SW 1271 (cell line): ENCODE measurements at regions not wholly inside any gene's neighbourhood (a gene's known extent, or its start where the extent isn't known, plus 50 kb on each side); places are given as distances from the start of the nearest gene placed in this dataset.
A peak's percentile ranks its signal among the peaks of the same experiment; 100 is the strongest.
"Not testable (repeated sequence)": the region's sequence is repeated elsewhere in the genome, so short reads cannot be mapped to it uniquely, and the experiment has no call there.

ENCODE experiments used
- DNase-seq, 2 experiments: peaks; one replicate each; lab custom pipeline; 2025; lab: John Stamatoyannopoulos, UW

GRCh38 chr20:10109641-10110040 is 74.9 kb downstream of the ANKEF1 start:
- DNase-seq: no peak

GRCh38 chr20:10110151-10110550 is 75.4 kb downstream of the ANKEF1 start:
- DNase-seq: no peak

GRCh38 chr20:10111139-10111958 is 76.6 kb downstream of the ANKEF1 start:
- DNase-seq: no peak

GRCh38 chr20:10111959-10112250 is 77.1 kb downstream of the ANKEF1 start:
- DNase-seq: no peak

- no peak for DNase-seq
Measured at GRCh38 chr20:10113746-10114145, 79.0 kb downstream of the ANKEF1 start.

GRCh38 chr20:10114598-10114997 is 79.8 kb downstream of the ANKEF1 start:
- no peak for DNase-seq

GRCh38 chr20:10115021-10115420 is 80.2 kb downstream of the ANKEF1 start:
- DNase-seq: peak in 1 of 2 experiments; percentile 16

GRCh38 chr20:10119336-10119735 is 84.5 kb downstream of the ANKEF1 start:
- DNase-seq: no peak

- not testable (repeated sequence) for DNase-seq
Measured at GRCh38 chr20:10124883-10125282, 90.1 kb downstream of the ANKEF1 start.

GRCh38 chr20:10125757-10126156 is 91.0 kb downstream of the ANKEF1 start:
- DNase-seq: no peak

GRCh38 chr20:10129749-10130148 is 88.9 kb upstream of the SNAP25 start:
- DNase-seq: no peak

GRCh38 chr20:10131732-10132345 is 86.8 kb upstream of the SNAP25 start:
- no peak for DNase-seq

- DNase-seq: no peak
Measured at GRCh38 chr20:10132387-10132786, 86.2 kb upstream of the SNAP25 start.

- DNase-seq: no peak
Measured at GRCh38 chr20:10133532-10133931, 85.1 kb upstream of the SNAP25 start.

- no peak for DNase-seq
Measured at GRCh38 chr20:10134176-10134575, 84.5 kb upstream of the SNAP25 start.

GRCh38 chr20:10135438-10135837 is 83.2 kb upstream of the SNAP25 start:
- DNase-seq: no peak

GRCh38 chr20:10137032-10137431 is 81.6 kb upstream of the SNAP25 start:
- no peak for DNase-seq

GRCh38 chr20:10137533-10137932 is 81.1 kb upstream of the SNAP25 start:
- no peak for DNase-seq

- no peak for DNase-seq
Measured at GRCh38 chr20:10157549-10157948, 61.1 kb upstream of the SNAP25 start.

- DNase-seq: no peak
Measured at GRCh38 chr20:10167040-10167439, 51.6 kb upstream of the SNAP25 start.

GRCh38 chr20:10167594-10167993 is 51.0 kb upstream of the SNAP25 start:
- DNase-seq: no peak
